AG04450 (cell line): ENCODE measurements at regions not wholly inside any gene's neighbourhood (a gene's known extent, or its start where the extent isn't known, plus 50 kb on each side); places are given as distances from the start of the nearest gene placed in this dataset.

Source experiments
- CTCF ChIA-PET: fragments of 300-600, 350-600 bp; formaldehyde crosslinking; extraction: SDS; loops from one replicate; lab custom pipeline; 2022; ENCODE audit warnings: antibody characterized with exemption, inconsistent platforms; lab: Charles Lee
- POLR2A ChIA-PET: fragments of 350-600 bp; formaldehyde crosslinking; extraction: SDS; loops from one replicate; lab custom pipeline; 2021; ENCODE audit warnings: antibody characterized with exemption, inconsistent platforms; lab: Yijun Ruan, JAX
- DNase-seq: peaks from one replicate; pipeline ENCODE4 v3.0.0-alpha.2; 2011; ENCODE audit warnings: low read depth, low spot score
- H3K27ac ChIP-seq: one replicate; pipeline ENCODE4 v1.5.1; 2012; ENCODE audit warnings: low read depth, low read length, control low read depth
- H3K27me3 ChIP-seq: one replicate; pipeline ENCODE4 v1.6.0; 2012; ENCODE audit warnings: low read length; ENCODE audit not compliant: control insufficient read depth, insufficient read depth
- H3K4me3 ChIP-seq: 2 replicates; pipeline ENCODE4 v1.5.1; 2011; ENCODE audit warnings: mild to moderate bottlenecking, low read depth, low read length, control low read depth
- H3K9me3 ChIP-seq: 2 replicates; pipeline ENCODE4 v1.5.1; 2012; ENCODE audit warnings: low read length; ENCODE audit not compliant: control insufficient read depth, insufficient read depth
- CTCF ChIP-seq: IDR thresholded peaks from 2 replicates; pipeline ENCODE4 v1.5.1; 2011; ENCODE audit warnings: low read depth, low read length, control low read depth, inconsistent platforms

- TF ChIP-seq CTCF, result no peak
- CTCF ChIA-PET, result no interaction called here
- POLR2A ChIA-PET, result no interaction called here
- Histone ChIP-seq H3K27me3 (no peaks in the 10 kb centered on the region), H3K4me3 (no peak overlapping the region), H3K9me3 (no peaks in the 10 kb centered on the region), H3K27ac (no peak overlapping the region)
- DNase-seq, result no peak
Measured at GRCh38 chr4:83712890-83713289, 177.0 kb downstream of the GPAT3 start.

- H3K27ac ChIP-seq, result no peak overlapping the region
- TF ChIP-seq CTCF, result no peak
- no peak overlapping the region for H3K4me3 ChIP-seq
- no peaks in the 10 kb centered on the region for H3K27me3 ChIP-seq
- H3K9me3 ChIP-seq, result no peaks in the 10 kb centered on the region
- DNase-seq, result no peak
- POLR2A ChIA-PET, result no interaction called here
- CTCF ChIA-PET, result no interaction called here
Measured at GRCh38 chr4:83709627-83710026, 173.7 kb downstream of the GPAT3 start.

- CTCF ChIA-PET, result no interaction called here
- H3K9me3 ChIP-seq, result no peaks in the 10 kb centered on the region
- no peaks in the 10 kb centered on the region for H3K27me3 ChIP-seq
- H3K27ac ChIP-seq, result no peak overlapping the region
- H3K4me3 ChIP-seq, result no peak overlapping the region
- no peak for TF ChIP-seq CTCF
- POLR2A ChIA-PET, result no interaction called here
- no peak for DNase-seq
Measured at GRCh38 chr4:83708500-83709175, 172.7 kb downstream of the GPAT3 start.

- CTCF ChIA-PET, result no interaction called here
- no peak overlapping the region for H3K27ac ChIP-seq
- POLR2A ChIA-PET, result no interaction called here
- no peak for DNase-seq
- H3K9me3 ChIP-seq, result no peaks in the 10 kb centered on the region
- no peaks in the 10 kb centered on the region for H3K27me3 ChIP-seq
- no peak overlapping the region for H3K4me3 ChIP-seq
- no peak for TF ChIP-seq CTCF
Measured at GRCh38 chr4:83704786-83705185, 168.9 kb downstream of the GPAT3 start.

- no peaks in the 10 kb centered on the region for H3K27me3 ChIP-seq
- TF ChIP-seq CTCF, result no peak
- no peak for DNase-seq
- ChIA-PET CTCF (no interaction called here), POLR2A (no interaction called here)
- H3K4me3 ChIP-seq, result no peak overlapping the region
- H3K9me3 ChIP-seq, result no peaks in the 10 kb centered on the region
- no peak overlapping the region for H3K27ac ChIP-seq
Measured at GRCh38 chr4:83703752-83704151, 167.8 kb downstream of the GPAT3 start.
